Mesenchymal stem cell (in vitro differentiated cells and primary cell): ENCODE measurements at regions not wholly inside any gene's neighbourhood (a gene's known extent, or its start where the extent isn't known, plus 50 kb on each side); places are given as distances from the start of the nearest gene placed in this dataset.

Experiments
- DNase-seq: peaks from one replicate; pipeline ENCODE4 v3.0.0-alpha.2; 2013
- H2AFZ ChIP-seq: one replicate; pipeline ENCODE4 v1.6.1; 2013; ENCODE audit warnings: low read depth, mild to moderate bottlenecking, control low read depth, inconsistent platforms, low read length, moderate library complexity
- H2AK5ac ChIP-seq: 2 replicates; pipeline ENCODE4 v1.6.1; 2013; ENCODE audit warnings: low read length, moderate library complexity, mild to moderate bottlenecking, inconsistent platforms; ENCODE audit not compliant: severe bottlenecking
- H2BK120ac ChIP-seq: one replicate; pipeline ENCODE4 v1.6.1; 2013; ENCODE audit warnings: low read depth, mild to moderate bottlenecking, inconsistent platforms, low read length, moderate library complexity
- H2BK12ac ChIP-seq, 2 experiments: one replicate each; pipeline ENCODE4 v1.6.1; 2013; ENCODE audit warnings: inconsistent platforms in 2 of 2, low read length in 2 of 2, mild to moderate bottlenecking in 2 of 2, moderate library complexity in 2 of 2, control low read depth in 1 of 2
- H2BK15ac ChIP-seq: one replicate; pipeline ENCODE4 v1.6.1; 2013; ENCODE audit warnings: mild to moderate bottlenecking, low read depth, inconsistent platforms; ENCODE audit not compliant: poor library complexity, severe bottlenecking
- H2BK5ac ChIP-seq: 2 replicates; pipeline ENCODE4 v1.6.1; 2013; ENCODE audit warnings: low read depth, mild to moderate bottlenecking, low read length, control low read depth, inconsistent platforms; ENCODE audit not compliant: poor library complexity, severe bottlenecking
- H3K14ac ChIP-seq, 2 experiments: one replicate each; pipeline ENCODE4 v1.6.1; 2013; ENCODE audit warnings: inconsistent platforms in 2 of 2, low read length in 2 of 2, control low read depth in 1 of 2, mild to moderate bottlenecking in 1 of 2, moderate library complexity in 1 of 2
- H3K18ac ChIP-seq, 2 experiments: one replicate each; pipeline ENCODE4 v1.6.1; 2013; ENCODE audit warnings: inconsistent platforms in 2 of 2, low read length in 2 of 2, control low read depth in 1 of 2, low read depth in 1 of 2, mild to moderate bottlenecking in 1 of 2
- H3K23ac ChIP-seq, 2 experiments: one replicate each; pipeline ENCODE4 v1.6.1; 2013; ENCODE audit warnings: inconsistent platforms in 2 of 2, low read length in 2 of 2, mild to moderate bottlenecking in 2 of 2, moderate library complexity in 2 of 2, control low read depth in 1 of 2
- H3K27ac ChIP-seq: 2 replicates; pipeline ENCODE4 v1.5.1; 2013; ENCODE audit warnings: mild to moderate bottlenecking, moderate library complexity, low read length, control low read depth, inconsistent platforms; ENCODE audit not compliant: poor library complexity, severe bottlenecking
- H3K27me3 ChIP-seq, 2 experiments: 2 replicates each; pipeline versions ENCODE4 v1.6.1 to v1.7.0; 2013; ENCODE audit warnings: low read length in 2 of 2, mild to moderate bottlenecking in 2 of 2, moderate library complexity in 2 of 2, control low read depth in 1 of 2, inconsistent platforms in 1 of 2; ENCODE audit not compliant: control insufficient read depth in 1 of 2, insufficient read depth in 1 of 2
- H3K36me3 ChIP-seq, 2 experiments: 2 replicates each; pipeline versions ENCODE4 v1.6.1 to v1.7.0; 2013; ENCODE audit warnings: low read length in 2 of 2, control low read depth in 1 of 2, inconsistent platforms in 1 of 2, low read depth in 1 of 2, mild to moderate bottlenecking in 1 of 2; ENCODE audit not compliant: insufficient read depth in 2 of 2, control insufficient read depth in 1 of 2
- H3K4ac ChIP-seq, 2 experiments: one replicate each; pipeline ENCODE4 v1.6.1; 2013; ENCODE audit warnings: inconsistent platforms in 2 of 2, low read length in 2 of 2, mild to moderate bottlenecking in 2 of 2, moderate library complexity in 2 of 2, control low read depth in 1 of 2, low read depth in 1 of 2
- H3K4me1 ChIP-seq: 2 replicates; pipeline ENCODE4 v1.6.1; 2013; ENCODE audit warnings: low read depth, low read length, control low read depth; ENCODE audit not compliant: control insufficient read depth, insufficient read depth
- H3K4me2 ChIP-seq: 2 replicates; pipeline ENCODE4 v1.6.1; 2013; ENCODE audit warnings: low read length, mild to moderate bottlenecking, inconsistent platforms; ENCODE audit not compliant: poor library complexity, severe bottlenecking
- H3K4me3 ChIP-seq, 2 experiments: 2 replicates each; pipeline versions ENCODE4 v1.5.1 to v1.7.0; 2013; ENCODE audit warnings: low read length in 2 of 2, mild to moderate bottlenecking in 2 of 2, control low read depth in 1 of 2, low read depth in 1 of 2; ENCODE audit not compliant: insufficient read depth in 1 of 2
- H3K79me1 ChIP-seq: replicated peaks from 2 replicates; pipeline ENCODE4 v1.6.1; 2013; ENCODE audit warnings: mild to moderate bottlenecking, control low read depth, low read length, inconsistent platforms; ENCODE audit not compliant: poor library complexity, severe bottlenecking
- H3K9ac ChIP-seq: 2 replicates; pipeline ENCODE4 v1.7.0; 2013; ENCODE audit warnings: mild to moderate bottlenecking, low read length, moderate library complexity
- H3K9me3 ChIP-seq: 2 replicates; pipeline ENCODE4 v1.7.0; 2013; ENCODE audit warnings: mild to moderate bottlenecking, low read length; ENCODE audit not compliant: control insufficient read depth
- H4K8ac ChIP-seq: one replicate; pipeline ENCODE4 v1.6.1; 2013; ENCODE audit warnings: inconsistent platforms, mild to moderate bottlenecking, low read length, moderate library complexity
- H4K91ac ChIP-seq: one replicate; pipeline ENCODE4 v1.6.1; 2013; ENCODE audit warnings: mild to moderate bottlenecking, low read length, inconsistent platforms
- WGBS: methylation state at CpG from one replicate; pipeline ENCODE4 v1.1.7; 2013; ENCODE audit warnings: mixed read lengths; 5-methylcytosine and 5-hydroxymethylcytosine counted together

- H4K8ac ChIP-seq = no peak overlapping the region
- peaks cover 12% of the 10 kb centered on the region for H3K4me1 ChIP-seq
- H3K36me3 ChIP-seq = peaks cover 0 to 8% of the 10 kb centered on the region in 2 experiments
- no peak overlapping the region for H3K4ac ChIP-seq
- no peak overlapping the region for H4K91ac ChIP-seq
- no peak overlapping the region for H3K23ac ChIP-seq
- DNase-seq = no peak
- no peak overlapping the region for H2BK12ac ChIP-seq
- no peak overlapping the region for H2BK5ac ChIP-seq
- no peaks in the 10 kb centered on the region for H3K27me3 ChIP-seq
- 100% methylated on average over 1 of the region's 2 CpGs for WGBS
- no peak overlapping the region for H3K9ac ChIP-seq
- no peak overlapping the region for H3K4me3 ChIP-seq
- peaks cover 7% of the 10 kb centered on the region for H3K9me3 ChIP-seq
- H2BK120ac ChIP-seq = no peak overlapping the region
- H3K4me2 ChIP-seq = no peak overlapping the region
- no peak overlapping the region for H2AFZ ChIP-seq
- no peak overlapping the region for H3K18ac ChIP-seq
- no peak overlapping the region for H2BK15ac ChIP-seq
- peaks cover 34% of the 10 kb centered on the region for H3K79me1 ChIP-seq
- H2AK5ac ChIP-seq = no peak overlapping the region
- no peak overlapping the region for H3K14ac ChIP-seq
- no peak overlapping the region for H3K27ac ChIP-seq
Measured at GRCh38 chr17:72534265-72534664, 413.4 kb downstream of the SOX9 start.

- H2BK12ac ChIP-seq = no peak overlapping the region
- peaks cover 7% of the 10 kb centered on the region for H3K9me3 ChIP-seq
- H3K9ac ChIP-seq = no peak overlapping the region
- no peak overlapping the region for H2AK5ac ChIP-seq
- no peak overlapping the region for H3K4ac ChIP-seq
- 96% methylated on average over 2 of the region's 3 CpGs for WGBS
- no peak overlapping the region for H3K4me2 ChIP-seq
- no peak overlapping the region for H2BK120ac ChIP-seq
- no peak overlapping the region for H3K27ac ChIP-seq
- no peak overlapping the region for H4K8ac ChIP-seq
- peaks cover 13% of the 10 kb centered on the region for H3K4me1 ChIP-seq
- no peak overlapping the region for H3K4me3 ChIP-seq
- H2AFZ ChIP-seq = no peak overlapping the region
- H3K36me3 ChIP-seq = peaks cover 0 to 8% of the 10 kb centered on the region in 2 experiments
- H3K18ac ChIP-seq = no peak overlapping the region
- H3K23ac ChIP-seq = no peak overlapping the region
- H2BK15ac ChIP-seq = no peak overlapping the region
- H2BK5ac ChIP-seq = no peak overlapping the region
- no peak overlapping the region for H4K91ac ChIP-seq
- H3K79me1 ChIP-seq = peaks cover 34% of the 10 kb centered on the region
- H3K27me3 ChIP-seq = no peaks in the 10 kb centered on the region
- DNase-seq = no peak
- H3K14ac ChIP-seq = no peak overlapping the region
Measured at GRCh38 chr17:72534776-72535175, 414.0 kb downstream of the SOX9 start.

GRCh38 chr17:72535346-72535745 lies 414.5 kb downstream of the SOX9 start:
- Histone ChIP-seq H3K18ac (no peak overlapping the region), H3K9ac (no peak overlapping the region), H3K9me3 (peaks cover 7% of the 10 kb centered on the region), H2AK5ac (no peak overlapping the region), H2BK5ac (no peak overlapping the region), H3K36me3 (peaks cover 0 to 8% of the 10 kb centered on the region in 2 experiments), H4K91ac (no peak overlapping the region), H3K4me2 (no peak overlapping the region), H3K4me1 (peaks cover 13% of the 10 kb centered on the region), H2BK15ac (no peak overlapping the region), H3K4me3 (no peak overlapping the region), H4K8ac (no peak overlapping the region), H3K27ac (no peak overlapping the region), H2AFZ (no peak overlapping the region), H3K79me1 (peaks cover 31% of the 10 kb centered on the region), H3K4ac (no peak overlapping the region), H2BK12ac (no peak overlapping the region), H3K27me3 (no peaks in the 10 kb centered on the region), H3K23ac (no peak overlapping the region), H3K14ac (no peak overlapping the region), H2BK120ac (no peak overlapping the region)
- 96% methylated on average over 4 of the region's 4 CpGs for WGBS
- DNase-seq = no peak

GRCh38 chr17:72535779-72536178 lies 415.0 kb downstream of the SOX9 start:
- Histone ChIP-seq H3K9me3 (peaks cover 7% of the 10 kb centered on the region), H3K4me3 (no peak overlapping the region), H4K8ac (no peak overlapping the region), H3K36me3 (peaks cover 0 to 12% of the 10 kb centered on the region in 2 experiments), H3K4me2 (no peak overlapping the region), H3K14ac (peak overlapping the region in 1 of 2 experiments; percentile 58), H3K27ac (no peak overlapping the region), H4K91ac (no peak overlapping the region), H3K9ac (no peak overlapping the region), H3K23ac (no peak overlapping the region), H2AK5ac (no peak overlapping the region), H3K79me1 (peaks cover 29% of the 10 kb centered on the region), H2BK5ac (no peak overlapping the region), H2AFZ (no peak overlapping the region), H3K18ac (no peak overlapping the region), H3K4me1 (peaks cover 16% of the 10 kb centered on the region), H2BK15ac (no peak overlapping the region), H3K27me3 (no peaks in the 10 kb centered on the region), H2BK120ac (no peak overlapping the region), H2BK12ac (no peak overlapping the region), H3K4ac (no peak overlapping the region)
- 96% methylated on average over 5 of the region's 5 CpGs for WGBS
- DNase-seq = no peak
